NB4 (cell line): ENCODE measurements at regions not wholly inside any gene's neighbourhood (a gene's known extent, or its start where the extent isn't known, plus 50 kb on each side); places are given as distances from the start of the nearest gene placed in this dataset.

Source experiments
- DNase-seq: peaks from one replicate; pipeline ENCODE4 v3.0.0; 2010; ENCODE audit warnings: low read depth
- H3K4me3 ChIP-seq: one replicate; pipeline ENCODE4 v1.5.1; 2011; ENCODE audit warnings: mild to moderate bottlenecking, low read depth, low read length, moderate library complexity
- MYC ChIP-seq: IDR thresholded peaks from 2 replicates; pipeline ENCODE4 v1.6.1; 2011; ENCODE audit warnings: low read depth, low read length
- POLR2A ChIP-seq: IDR thresholded peaks from 2 replicates; pipeline ENCODE4 v1.6.1; 2011; ENCODE audit warnings: mild to moderate bottlenecking; ENCODE audit not compliant: insufficient read length; ENCODE audit errors: extremely low read depth
- TF ChIP-seq, protein P1 (sequence below): IDR thresholded peaks from one replicate; pipeline ENCODE4 v1.5.1; 2012; ENCODE audit warnings: low read depth, low read length
- TF ChIP-seq, protein P2 (sequence below): IDR thresholded peaks from 2 replicates; pipeline ENCODE4 v1.6.1; 2011; ENCODE audit warnings: low read depth, low read length

DNA sequence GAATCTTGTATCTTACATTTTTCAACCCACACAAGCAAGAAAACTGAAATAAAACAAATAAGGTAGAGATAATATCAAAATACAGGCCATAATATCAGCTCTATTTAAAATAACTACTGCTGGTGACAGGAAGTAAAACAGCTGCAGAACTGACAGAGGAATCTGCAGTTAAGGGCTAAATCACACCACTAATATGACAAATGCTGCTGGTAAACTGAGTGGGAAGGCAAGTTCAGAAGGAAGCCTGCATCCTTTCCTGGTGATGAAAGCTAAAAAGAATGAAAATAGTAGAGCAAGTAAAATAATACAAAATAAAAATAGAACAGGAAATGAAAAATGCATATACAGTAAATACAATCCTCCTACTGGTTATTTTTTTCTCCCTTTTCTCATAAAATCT, 1293.7 kb upstream of the C9orf72 start:
- H3K4me3 ChIP-seq, result no peak overlapping the region
- DNase-seq, result no peak
- TF ChIP-seq, protein P1, sequence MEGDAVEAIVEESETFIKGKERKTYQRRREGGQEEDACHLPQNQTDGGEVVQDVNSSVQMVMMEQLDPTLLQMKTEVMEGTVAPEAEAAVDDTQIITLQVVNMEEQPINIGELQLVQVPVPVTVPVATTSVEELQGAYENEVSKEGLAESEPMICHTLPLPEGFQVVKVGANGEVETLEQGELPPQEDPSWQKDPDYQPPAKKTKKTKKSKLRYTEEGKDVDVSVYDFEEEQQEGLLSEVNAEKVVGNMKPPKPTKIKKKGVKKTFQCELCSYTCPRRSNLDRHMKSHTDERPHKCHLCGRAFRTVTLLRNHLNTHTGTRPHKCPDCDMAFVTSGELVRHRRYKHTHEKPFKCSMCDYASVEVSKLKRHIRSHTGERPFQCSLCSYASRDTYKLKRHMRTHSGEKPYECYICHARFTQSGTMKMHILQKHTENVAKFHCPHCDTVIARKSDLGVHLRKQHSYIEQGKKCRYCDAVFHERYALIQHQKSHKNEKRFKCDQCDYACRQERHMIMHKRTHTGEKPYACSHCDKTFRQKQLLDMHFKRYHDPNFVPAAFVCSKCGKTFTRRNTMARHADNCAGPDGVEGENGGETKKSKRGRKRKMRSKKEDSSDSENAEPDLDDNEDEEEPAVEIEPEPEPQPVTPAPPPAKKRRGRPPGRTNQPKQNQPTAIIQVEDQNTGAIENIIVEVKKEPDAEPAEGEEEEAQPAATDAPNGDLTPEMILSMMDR, result no peak
- TF ChIP-seq, protein P2, sequence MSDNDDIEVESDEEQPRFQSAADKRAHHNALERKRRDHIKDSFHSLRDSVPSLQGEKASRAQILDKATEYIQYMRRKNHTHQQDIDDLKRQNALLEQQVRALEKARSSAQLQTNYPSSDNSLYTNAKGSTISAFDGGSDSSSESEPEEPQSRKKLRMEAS, result no peak
- TF ChIP-seq MYC (no peak), POLR2A (no peak)

DNA sequence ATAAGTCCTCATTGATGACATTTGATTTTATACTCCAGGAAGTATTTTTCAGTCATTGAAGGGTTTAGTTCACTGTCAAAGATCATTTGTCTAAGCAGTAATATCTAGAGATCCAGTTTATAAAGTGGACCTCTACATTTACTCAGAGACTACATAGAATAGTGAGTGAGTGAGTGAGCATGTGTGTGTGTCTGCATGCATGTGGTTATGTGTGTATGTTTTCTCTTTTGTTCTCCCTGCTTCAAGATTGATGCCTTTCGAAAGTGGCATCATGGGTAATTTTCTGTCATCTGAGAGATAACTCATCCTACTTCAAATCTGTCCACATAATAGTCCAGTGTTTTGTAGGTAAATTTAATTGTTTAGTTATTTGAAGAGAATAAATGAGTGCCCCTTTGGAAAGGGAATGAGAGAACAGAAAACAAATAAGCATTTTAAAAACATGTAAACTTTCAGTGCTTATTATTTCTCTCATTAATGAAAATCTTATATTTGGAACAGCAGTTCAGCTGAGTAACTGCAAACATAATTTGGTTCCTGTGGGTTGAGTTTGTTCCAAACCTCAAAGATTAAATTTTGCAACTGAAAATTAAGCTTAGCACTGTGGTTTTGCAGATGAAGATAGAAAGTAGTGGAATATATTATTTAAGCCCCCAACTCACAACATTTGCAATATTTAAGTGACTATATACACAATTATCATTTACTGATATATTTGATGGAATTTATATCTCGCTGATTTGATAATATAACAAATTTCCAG, 1295.1 kb upstream of the C9orf72 start:
- TF ChIP-seq, protein P2, result no peak
- no peak for TF ChIP-seq POLR2A
- TF ChIP-seq, protein P1, result no peak
- TF ChIP-seq MYC, result no peak
- DNase-seq, result no peak
- no peak overlapping the region for H3K4me3 ChIP-seq

DNA sequence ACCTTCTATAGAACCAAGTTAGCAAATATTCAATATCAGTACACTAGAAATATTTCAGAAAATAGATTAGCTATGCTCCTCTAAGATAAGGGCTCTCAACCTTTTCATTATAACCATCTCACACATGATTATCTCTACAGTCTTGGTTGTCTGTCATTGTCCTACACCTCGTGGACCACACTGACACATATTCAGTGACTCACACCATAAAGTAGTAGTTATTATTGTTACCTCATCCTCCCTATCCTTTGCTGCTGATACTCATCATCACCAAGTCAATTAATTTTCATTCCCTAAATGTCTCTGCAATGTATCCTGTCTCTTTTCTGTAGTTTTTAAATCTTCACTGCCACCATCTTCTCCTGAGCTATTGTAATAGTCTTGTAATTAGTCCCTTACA, 1309.2 kb upstream of the C9orf72 start:
- no peak overlapping the region for H3K4me3 ChIP-seq
- no peak for TF ChIP-seq MYC
- TF ChIP-seq, protein P2, result no peak
- TF ChIP-seq, protein P1, result no peak
- TF ChIP-seq POLR2A, result no peak
- DNase-seq, result no peak

DNA sequence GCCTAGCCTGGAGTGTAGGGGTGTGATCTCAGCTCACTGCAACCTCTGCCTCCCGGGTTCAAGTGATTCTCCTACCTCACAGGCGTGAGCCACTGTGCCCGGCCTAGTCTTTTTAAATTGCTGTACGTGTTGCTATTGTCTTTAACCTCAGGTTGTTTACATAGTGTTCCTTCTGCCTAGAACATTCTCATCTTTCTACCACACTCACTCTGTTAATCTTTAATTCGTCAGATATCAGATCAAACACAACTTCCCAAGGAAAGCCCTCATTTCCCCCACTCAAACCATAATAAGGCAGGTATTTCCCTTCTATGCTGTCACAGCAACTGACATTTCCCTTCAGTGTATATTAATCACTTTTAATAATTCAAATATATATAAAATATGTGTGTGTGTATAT, 1310.0 kb upstream of the C9orf72 start:
- TF ChIP-seq POLR2A (no peak), MYC (no peak)
- TF ChIP-seq, protein P2, result no peak
- TF ChIP-seq, protein P1, result no peak
- no peak overlapping the region for H3K4me3 ChIP-seq
- no peak for DNase-seq

DNA sequence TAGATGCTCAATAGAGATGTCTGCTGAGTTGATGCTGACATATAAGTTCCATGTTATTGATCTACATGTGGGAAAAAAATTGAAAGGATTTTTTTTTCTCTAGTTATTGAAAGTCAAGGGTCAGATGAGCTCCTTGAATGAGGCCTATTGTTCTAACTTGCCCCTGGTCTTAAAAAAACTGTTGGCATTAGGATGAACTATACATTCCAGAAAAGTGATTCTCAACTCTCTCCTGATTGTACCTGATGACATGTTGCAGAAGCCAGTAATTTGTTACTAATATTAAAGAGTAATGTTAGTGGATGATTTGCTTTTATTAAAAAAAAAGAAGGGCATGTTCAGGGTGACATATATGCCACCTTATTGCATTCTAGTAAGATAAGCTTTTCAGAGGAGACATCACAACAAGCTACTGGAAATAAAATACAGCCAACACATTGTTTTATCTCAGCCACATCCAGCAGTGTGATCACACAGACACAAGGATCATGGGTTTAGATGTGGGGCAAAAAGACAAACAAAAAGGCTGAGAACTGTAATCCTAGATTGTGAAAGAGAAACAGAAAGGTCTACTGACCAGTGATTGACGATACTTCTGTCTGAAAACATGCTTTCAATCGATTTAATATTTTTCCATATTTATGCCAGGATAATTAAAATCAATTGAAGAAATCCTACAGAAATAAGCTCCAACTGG, 1314.1 kb upstream of the C9orf72 start:
- TF ChIP-seq, protein P2, result no peak
- TF ChIP-seq MYC (no peak), POLR2A (no peak)
- TF ChIP-seq, protein P1, result no peak
- no peak for DNase-seq
- H3K4me3 ChIP-seq, result no peak overlapping the region
